Stomach smooth muscle (tissue), 2 donors: ENCODE measurements at regions not wholly inside any gene's neighbourhood (a gene's known extent, or its start where the extent isn't known, plus 50 kb on each side); places are given as distances from the start of the nearest gene placed in this dataset.
"Not testable (repeated sequence)": the region's sequence is repeated elsewhere in the genome, so short reads cannot be mapped to it uniquely, and the experiment has no call there.

Experiments used
- H3K27ac ChIP-seq: one replicate; pipeline ENCODE4 v1.7.0; 2013; ENCODE audit warnings: mild to moderate bottlenecking, low read length, inconsistent platforms
- H3K27me3 ChIP-seq, 2 donors: one replicate each; pipeline ENCODE4 v1.7.0; 2013; ENCODE audit warnings: low read length in 2 of 2; ENCODE audit not compliant: insufficient read depth in 2 of 2, control insufficient read depth in 1 of 2
- H3K36me3 ChIP-seq, 2 donors: one replicate each; pipeline ENCODE4 v1.7.0; 2013; ENCODE audit warnings: low read length in 2 of 2; ENCODE audit not compliant: control insufficient read depth in 2 of 2, insufficient read depth in 2 of 2
- H3K4me1 ChIP-seq: one replicate; pipeline ENCODE4 v1.7.0; 2013; ENCODE audit warnings: low read length; ENCODE audit not compliant: control insufficient read depth, insufficient read depth
- H3K4me3 ChIP-seq, 2 donors: one replicate each; pipeline ENCODE4 v1.7.0; 2013; ENCODE audit warnings: low read length in 2 of 2
- H3K9ac ChIP-seq, 2 donors: one replicate each; pipeline ENCODE4 v1.7.0; 2013; ENCODE audit warnings: low read length in 2 of 2, mild to moderate bottlenecking in 1 of 2
- H3K9me3 ChIP-seq, 2 donors: one replicate each; pipeline ENCODE4 v1.7.0; 2013; ENCODE audit warnings: low read length in 2 of 2; ENCODE audit not compliant: control insufficient read depth in 2 of 2
- donor health status: healthy.
- donor health status: Pancreatic carcinoma.

GRCh38 chr6:76886900-76887299, 576.4 kb downstream of the HTR1B start:
- no peak overlapping the region for H3K27ac ChIP-seq
- no peak overlapping the region for H3K4me3 ChIP-seq

GRCh38 chr6:76885861-76886301, 577.4 kb downstream of the HTR1B start:
- Histone ChIP-seq H3K4me3 (no peak overlapping the region), H3K9me3 (no peaks in the 10 kb centered on the region), H3K36me3 (no peaks in the 10 kb centered on the region), H3K27ac (no peak overlapping the region), H3K27me3 (no peaks in the 10 kb centered on the region), H3K4me1 (no peaks in the 10 kb centered on the region), H3K9ac (no peak overlapping the region)

More at GRCh38 chr6:76886900-76887299, 576.4 kb downstream of the HTR1B start:
- H3K36me3 ChIP-seq = no peaks in the 10 kb centered on the region
- H3K9me3 ChIP-seq = no peaks in the 10 kb centered on the region
- no peak overlapping the region for H3K9ac ChIP-seq
- no peaks in the 10 kb centered on the region for H3K4me1 ChIP-seq
- H3K27me3 ChIP-seq = no peaks in the 10 kb centered on the region

- H3K4me3 ChIP-seq = no peak overlapping the region
- no peaks in the 10 kb centered on the region for H3K36me3 ChIP-seq
- no peak overlapping the region for H3K27ac ChIP-seq
- no peaks in the 10 kb centered on the region for H3K9me3 ChIP-seq
- no peak overlapping the region for H3K9ac ChIP-seq
- no peaks in the 10 kb centered on the region for H3K27me3 ChIP-seq
- no peaks in the 10 kb centered on the region for H3K4me1 ChIP-seq
These were observed 581.9 kb downstream of the HTR1B start for GRCh38 chr6:76881414-76881813.

- Histone ChIP-seq H3K9me3 (peaks cover 4 to 6% of the 10 kb centered on the region in 2 donors), H3K27ac (no peak overlapping the region), H3K36me3 (no peaks in the 10 kb centered on the region), H3K4me1 (no peaks in the 10 kb centered on the region), H3K9ac (no peak overlapping the region), H3K4me3 (no peak overlapping the region), H3K27me3 (no peaks in the 10 kb centered on the region)
These were observed 586.3 kb downstream of the HTR1B start for GRCh38 chr6:76876922-76877553.

GRCh38 chr6:76876430-76876829, 586.9 kb downstream of the HTR1B start:
- H3K9me3 ChIP-seq, H3K36me3 ChIP-seq, H3K4me3 ChIP-seq, H3K27me3 ChIP-seq, H3K9ac ChIP-seq, H3K27ac ChIP-seq, H3K4me1 ChIP-seq: not testable (repeated sequence)

GRCh38 chr6:76867182-76867581, 596.1 kb downstream of the HTR1B start:
- Histone ChIP-seq H3K4me1 (no peaks in the 10 kb centered on the region), H3K27ac (no peak overlapping the region), H3K27me3 (no peaks in the 10 kb centered on the region), H3K36me3 (no peaks in the 10 kb centered on the region), H3K9ac (no peak overlapping the region), H3K9me3 (no peaks in the 10 kb centered on the region), H3K4me3 (no peak overlapping the region)

GRCh38 chr6:76866091-76866915, 597.0 kb downstream of the HTR1B start:
- no peak overlapping the region for H3K4me3 ChIP-seq
- no peaks in the 10 kb centered on the region for H3K27me3 ChIP-seq

GRCh38 chr6:76862936-76863335, 600.4 kb downstream of the HTR1B start:
- Histone ChIP-seq H3K27me3 (no peaks in the 10 kb centered on the region), H3K36me3 (no peaks in the 10 kb centered on the region), H3K9ac (no peak overlapping the region), H3K9me3 (no peaks in the 10 kb centered on the region), H3K27ac (no peak overlapping the region), H3K4me1 (no peaks in the 10 kb centered on the region), H3K4me3 (no peak overlapping the region)

More at GRCh38 chr6:76866091-76866915, 597.0 kb downstream of the HTR1B start:
- H3K36me3 ChIP-seq = no peaks in the 10 kb centered on the region
- no peaks in the 10 kb centered on the region for H3K4me1 ChIP-seq
- no peak overlapping the region for H3K27ac ChIP-seq
- no peaks in the 10 kb centered on the region for H3K9me3 ChIP-seq
- H3K9ac ChIP-seq = no peak overlapping the region

GRCh38 chr6:76861403-76861802, 601.9 kb downstream of the HTR1B start:
- Histone ChIP-seq H3K27me3 (no peaks in the 10 kb centered on the region), H3K9ac (no peak overlapping the region), H3K9me3 (no peaks in the 10 kb centered on the region), H3K36me3 (no peaks in the 10 kb centered on the region), H3K4me1 (no peaks in the 10 kb centered on the region), H3K27ac (no peak overlapping the region), H3K4me3 (no peak overlapping the region)

- H3K4me3 ChIP-seq = no peak overlapping the region
- no peak overlapping the region for H3K9ac ChIP-seq
- H3K9me3 ChIP-seq = no peaks in the 10 kb centered on the region
- H3K36me3 ChIP-seq = no peaks in the 10 kb centered on the region
- no peaks in the 10 kb centered on the region for H3K27me3 ChIP-seq
- H3K27ac ChIP-seq = no peak overlapping the region
- no peaks in the 10 kb centered on the region for H3K4me1 ChIP-seq
These were observed 607.2 kb downstream of the HTR1B start for GRCh38 chr6:76856065-76856464.

GRCh38 chr6:76852776-76853175, 610.5 kb downstream of the HTR1B start:
- Histone ChIP-seq H3K27me3 (no peaks in the 10 kb centered on the region), H3K27ac (no peak overlapping the region), H3K36me3 (no peaks in the 10 kb centered on the region), H3K4me3 (no peak overlapping the region), H3K4me1 (no peaks in the 10 kb centered on the region), H3K9me3 (no peaks in the 10 kb centered on the region), H3K9ac (no peak overlapping the region)
